GM23248 (cell line): ENCODE measurements at regions not wholly inside any gene's neighbourhood (a gene's known extent, or its start where the extent isn't known, plus 50 kb on each side); places are given as distances from the start of the nearest gene placed in this dataset.

Experiments used
- EZH2 ChIP-seq: fragments of 200-600 bp; sonication (generic); IDR thresholded peaks from 2 replicates; pipeline ENCODE4 v1.6.1; 2018; ENCODE audit warnings: antibody characterized with exemption, mild to moderate bottlenecking; ENCODE audit not compliant: insufficient read depth, poor library complexity, severe bottlenecking
- EZH2phosphoT487 ChIP-seq: fragments of 200-600 bp; sonication (generic); IDR thresholded peaks from 2 replicates; pipeline ENCODE4 v1.6.1; 2018; ENCODE audit warnings: antibody characterized with exemption, moderate library complexity, mild to moderate bottlenecking, low read depth; ENCODE audit not compliant: insufficient read depth

GRCh38 chrX:45719751-45720501 lies 519.2 kb upstream of the DIPK2B start:
- TF ChIP-seq EZH2 (no peak), EZH2phosphoT487 (no peak)
